ENCODE measurements at regions not wholly inside any gene's neighbourhood (a gene's known extent, or its start where the extent isn't known, plus 50 kb on each side); places are given as distances from the start of the nearest gene placed in this dataset.
A peak's percentile ranks its signal among the peaks of the same experiment; 100 is the strongest.

DNA sequence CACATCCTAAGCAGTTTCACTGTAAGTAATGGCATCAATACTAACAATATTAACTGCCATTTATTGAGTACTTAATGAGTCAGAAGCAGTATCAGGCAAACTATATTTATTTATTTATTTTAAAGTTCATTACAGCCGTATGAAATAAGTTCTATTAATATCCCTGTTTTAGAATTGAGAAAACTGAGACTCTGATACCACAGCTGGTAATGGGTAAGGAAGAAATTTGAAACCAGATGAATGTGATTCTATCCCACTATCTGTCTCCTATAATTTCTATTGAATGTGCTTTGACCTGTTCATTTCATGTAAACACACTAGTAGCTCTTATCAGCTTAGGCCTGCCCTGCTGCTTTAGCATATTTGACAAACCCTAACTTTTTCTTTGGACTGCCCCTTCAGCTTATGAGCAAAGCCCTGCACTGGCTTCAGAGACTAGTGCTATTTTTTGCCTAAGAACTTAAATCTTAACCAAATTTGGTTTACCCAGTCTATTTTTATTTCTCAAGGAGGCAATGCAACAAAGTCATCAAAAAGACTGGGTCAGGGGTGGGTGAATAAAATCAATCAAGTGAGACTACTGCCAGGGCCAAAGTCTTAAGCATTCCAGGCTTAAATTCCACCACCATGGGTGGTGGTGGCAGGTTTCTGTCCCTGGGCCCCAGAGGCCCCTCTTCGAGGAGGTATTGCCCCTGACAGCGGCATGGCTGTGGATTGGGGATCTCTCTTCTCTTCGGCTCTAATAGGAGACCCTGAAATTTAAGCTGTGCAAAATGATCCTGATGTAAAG, 143.4 kb downstream of the DLEU7 start:
- no peak for ATAC-seq (replicated peaks; ENCODE audit: extremely low read depth, poor library complexity, severe bottlenecking)
- H3K4me3 Mint-ChIP-seq, result no peak overlapping the region
- H3K27me3 Mint-ChIP-seq, result no peaks in the 10 kb centered on the region
- H3K27ac Mint-ChIP-seq (ENCODE audit: low read depth), result no peak overlapping the region
- H3K9me3 Mint-ChIP-seq, result no peaks in the 10 kb centered on the region
- peaks cover 2% of the 10 kb centered on the region for H3K36me3 Mint-ChIP-seq (ENCODE audit: insufficient read depth)
- DNase-seq (ENCODE audit: low spot score in 2 of 2), result no peak
- no peaks in the 10 kb centered on the region for H3K4me1 Mint-ChIP-seq

DNA sequence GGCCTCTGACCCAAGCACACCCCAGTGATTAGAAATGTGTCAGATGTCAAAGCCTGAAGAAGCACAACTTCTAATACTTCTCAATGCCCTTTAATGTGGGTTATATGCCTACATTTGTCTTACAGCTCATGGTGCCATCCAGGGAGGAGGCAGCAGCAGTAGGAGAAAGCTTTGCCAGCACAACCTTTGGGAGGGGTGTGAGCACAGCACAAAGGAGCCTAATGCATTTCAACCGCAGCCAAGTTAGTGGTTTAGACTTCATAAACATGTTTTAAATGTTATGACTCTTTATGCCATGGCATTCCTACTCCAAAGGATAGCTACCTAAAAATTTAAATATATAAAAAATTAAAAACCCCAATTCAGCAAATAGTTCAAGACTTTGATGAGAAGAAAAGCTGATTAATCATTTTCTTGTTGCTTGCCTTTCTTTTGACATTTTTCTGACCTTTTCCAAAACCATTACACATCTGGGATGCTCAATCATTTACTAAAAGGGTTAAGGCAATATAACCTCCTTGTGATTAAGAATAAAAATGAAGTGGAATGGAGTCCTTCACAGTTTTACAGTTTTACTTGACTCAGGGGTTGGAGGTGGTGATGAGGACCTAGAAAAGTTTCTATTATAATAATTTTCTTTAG, 142.7 kb downstream of the DLEU7 start:
- no peak for ATAC-seq (replicated peaks; ENCODE audit: extremely low read depth, poor library complexity, severe bottlenecking)
- H3K36me3 Mint-ChIP-seq (ENCODE audit: insufficient read depth), result peaks cover 2% of the 10 kb centered on the region
- H3K9me3 Mint-ChIP-seq, result no peaks in the 10 kb centered on the region
- no peak overlapping the region for H3K27ac Mint-ChIP-seq (ENCODE audit: low read depth)
- no peaks in the 10 kb centered on the region for H3K27me3 Mint-ChIP-seq
- DNase-seq (ENCODE audit: low spot score in 2 of 2), result no peak
- no peaks in the 10 kb centered on the region for H3K4me1 Mint-ChIP-seq
- no peak overlapping the region for H3K4me3 Mint-ChIP-seq

GRCh38 chr13:50701469-50701868, 142.0 kb downstream of the DLEU7 start:
- Mint-ChIP-seq H3K4me3 (no peak overlapping the region), H3K27ac (ENCODE audit: low read depth) (no peak overlapping the region), H3K4me1 (no peaks in the 10 kb centered on the region), H3K9me3 (no peaks in the 10 kb centered on the region), H3K36me3 (ENCODE audit: insufficient read depth) (no peaks in the 10 kb centered on the region), H3K27me3 (no peaks in the 10 kb centered on the region)
- ATAC-seq (replicated peaks; ENCODE audit: extremely low read depth, poor library complexity, severe bottlenecking) (no peak), DNase-seq (ENCODE audit: low spot score in 2 of 2) (no peak)

DNA sequence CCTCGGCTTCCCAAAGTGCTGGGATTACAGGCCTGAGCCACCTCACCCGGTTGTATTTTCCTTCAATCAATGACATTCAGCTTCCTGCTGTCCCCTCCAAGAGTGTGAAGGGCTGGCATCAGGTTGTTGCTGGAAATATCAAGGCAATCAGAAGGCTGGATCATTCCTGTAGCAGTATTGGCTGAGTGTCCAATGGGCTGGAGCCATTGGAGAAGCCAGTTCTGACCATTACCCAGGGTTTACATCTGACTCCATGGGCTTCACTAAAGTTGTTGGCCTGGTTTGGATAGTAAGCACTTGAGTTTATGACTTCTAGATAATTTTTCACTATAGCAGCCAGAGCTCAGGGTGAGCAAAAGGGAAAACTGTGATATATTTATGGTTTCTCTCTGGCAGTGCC, 137.0 kb downstream of the DLEU7 start:
- Mint-ChIP-seq H3K27me3 (no peaks in the 10 kb centered on the region), H3K9me3 (no peaks in the 10 kb centered on the region), H3K4me3 (no peak overlapping the region), H3K4me1 (no peaks in the 10 kb centered on the region), H3K27ac (ENCODE audit: low read depth) (no peak overlapping the region), H3K36me3 (ENCODE audit: insufficient read depth) (no peaks in the 10 kb centered on the region)
- no peak for ATAC-seq (replicated peaks; ENCODE audit: extremely low read depth, poor library complexity, severe bottlenecking)
- no peak for DNase-seq (ENCODE audit: low spot score in 2 of 2)

- peaks cover 2% of the 10 kb centered on the region for H3K4me1 Mint-ChIP-seq
- no peak for ATAC-seq (replicated peaks; ENCODE audit: extremely low read depth, poor library complexity, severe bottlenecking)
- no peaks in the 10 kb centered on the region for H3K9me3 Mint-ChIP-seq
- H3K36me3 Mint-ChIP-seq (ENCODE audit: insufficient read depth), result no peaks in the 10 kb centered on the region
- H3K4me3 Mint-ChIP-seq, result no peak overlapping the region
- no peak overlapping the region for H3K27ac Mint-ChIP-seq (ENCODE audit: low read depth)
- H3K27me3 Mint-ChIP-seq, result no peaks in the 10 kb centered on the region
- DNase-seq (ENCODE audit: low spot score in 2 of 2), result no peak
These were observed 135.9 kb downstream of the DLEU7 start for GRCh38 chr13:50707628-50708027.

GRCh38 chr13:50708461-50708860, 135.0 kb downstream of the DLEU7 start:
- no peaks in the 10 kb centered on the region for H3K9me3 Mint-ChIP-seq
- peaks cover 10% of the 10 kb centered on the region for H3K4me1 Mint-ChIP-seq
- H3K27ac Mint-ChIP-seq (ENCODE audit: low read depth), result no peak overlapping the region
- DNase-seq (ENCODE audit: low spot score in 2 of 2) (no peak), ATAC-seq (replicated peaks; ENCODE audit: extremely low read depth, poor library complexity, severe bottlenecking) (no peak)
- no peaks in the 10 kb centered on the region for H3K27me3 Mint-ChIP-seq
- H3K36me3 Mint-ChIP-seq (ENCODE audit: insufficient read depth), result no peaks in the 10 kb centered on the region
- no peak overlapping the region for H3K4me3 Mint-ChIP-seq

DNA sequence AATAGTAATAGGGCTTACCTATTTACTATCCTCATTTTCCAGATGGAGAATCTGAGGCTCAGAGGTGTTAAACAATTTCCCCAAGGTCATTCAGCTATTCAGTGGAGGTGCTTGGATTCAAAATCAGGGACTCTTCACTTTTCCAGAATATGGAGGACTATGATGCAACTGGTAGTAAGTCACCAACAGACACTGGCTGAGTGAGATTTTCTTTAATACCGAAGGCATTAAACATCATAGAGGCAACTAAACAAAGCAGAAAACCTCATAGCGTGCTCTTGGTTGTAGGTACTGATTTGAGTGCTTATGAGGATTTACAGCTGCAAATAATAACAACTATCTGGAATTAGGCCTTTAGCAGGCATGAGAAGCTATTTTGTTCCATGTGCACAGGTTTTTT, 134.4 kb downstream of the DLEU7 start:
- ATAC-seq (replicated peaks; ENCODE audit: extremely low read depth, poor library complexity, severe bottlenecking) (no peak), DNase-seq (ENCODE audit: low spot score in 2 of 2) (no peak)
- H3K4me1 Mint-ChIP-seq, result peaks cover 16% of the 10 kb centered on the region
- no peak overlapping the region for H3K4me3 Mint-ChIP-seq
- H3K27ac Mint-ChIP-seq (ENCODE audit: low read depth), result no peak overlapping the region
- H3K36me3 Mint-ChIP-seq (ENCODE audit: insufficient read depth), result no peaks in the 10 kb centered on the region
- no peaks in the 10 kb centered on the region for H3K9me3 Mint-ChIP-seq
- H3K27me3 Mint-ChIP-seq, result no peaks in the 10 kb centered on the region

DNA sequence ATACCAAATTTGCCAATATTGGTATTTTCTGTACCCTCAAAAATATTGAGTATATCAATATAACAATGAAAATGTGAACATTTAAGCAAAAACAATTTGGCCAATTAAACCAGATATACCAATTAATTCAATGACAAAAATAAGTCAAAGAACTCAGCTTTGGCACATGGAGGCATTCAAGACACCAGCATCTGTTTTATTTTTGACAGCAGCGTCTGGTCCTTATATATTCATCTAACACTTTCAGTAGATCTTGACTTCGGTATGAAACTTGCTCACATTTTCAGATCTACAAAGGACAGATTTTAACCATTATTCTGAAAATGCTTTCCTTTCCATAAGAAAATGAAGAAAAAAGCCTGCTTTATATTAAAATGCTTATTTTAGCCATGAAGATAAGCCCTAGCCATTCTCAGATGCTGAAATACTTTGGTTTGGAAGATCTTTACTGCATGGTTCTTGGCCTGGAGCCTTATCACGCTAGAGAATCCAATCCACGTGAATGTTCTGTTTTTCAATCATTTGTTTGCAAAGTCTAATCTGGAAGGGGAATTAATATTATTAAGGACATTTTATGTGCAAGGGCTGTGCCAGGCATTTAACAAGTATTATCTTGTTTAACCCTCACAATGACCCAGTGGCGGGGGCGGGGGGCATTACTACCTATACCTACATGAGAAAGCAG, 132.2 kb downstream of the DLEU7 start:
- no peak overlapping the region for H3K27ac Mint-ChIP-seq (ENCODE audit: low read depth)
- no peak overlapping the region for H3K4me3 Mint-ChIP-seq
- peaks cover 28% of the 10 kb centered on the region for H3K4me1 Mint-ChIP-seq
- no peaks in the 10 kb centered on the region for H3K36me3 Mint-ChIP-seq (ENCODE audit: insufficient read depth)
- no peak for DNase-seq (ENCODE audit: low spot score in 2 of 2)
- H3K27me3 Mint-ChIP-seq, result no peaks in the 10 kb centered on the region
- H3K9me3 Mint-ChIP-seq, result no peaks in the 10 kb centered on the region
- no peak for ATAC-seq (replicated peaks; ENCODE audit: extremely low read depth, poor library complexity, severe bottlenecking)

DNA sequence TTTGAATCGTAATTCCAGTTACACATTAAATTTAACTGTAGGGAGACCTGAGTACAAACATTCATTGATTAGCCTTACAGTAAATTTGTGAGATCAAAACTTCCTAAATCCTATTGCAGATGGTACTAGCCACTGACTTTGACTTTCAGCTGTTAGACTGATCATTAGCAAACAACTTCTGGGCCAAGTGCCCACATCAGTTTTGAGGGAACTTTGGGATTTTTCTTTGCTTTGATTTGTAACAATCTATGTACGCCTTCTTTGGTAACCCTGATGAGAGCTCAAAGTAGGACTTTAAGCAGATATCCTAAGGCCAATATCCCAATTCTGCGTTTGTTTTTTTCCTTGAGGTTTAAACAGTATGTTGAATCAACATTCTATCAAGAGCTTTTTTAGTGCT, 131.5 kb downstream of the DLEU7 start:
- Mint-ChIP-seq H3K27me3 (no peaks in the 10 kb centered on the region), H3K4me1 (peaks cover 28% of the 10 kb centered on the region), H3K27ac (ENCODE audit: low read depth) (no peak overlapping the region), H3K36me3 (ENCODE audit: insufficient read depth) (no peaks in the 10 kb centered on the region), H3K4me3 (no peak overlapping the region), H3K9me3 (no peaks in the 10 kb centered on the region)
- ATAC-seq (replicated peaks; ENCODE audit: extremely low read depth, poor library complexity, severe bottlenecking) (no peak), DNase-seq (ENCODE audit: low spot score in 2 of 2) (no peak)

DNA sequence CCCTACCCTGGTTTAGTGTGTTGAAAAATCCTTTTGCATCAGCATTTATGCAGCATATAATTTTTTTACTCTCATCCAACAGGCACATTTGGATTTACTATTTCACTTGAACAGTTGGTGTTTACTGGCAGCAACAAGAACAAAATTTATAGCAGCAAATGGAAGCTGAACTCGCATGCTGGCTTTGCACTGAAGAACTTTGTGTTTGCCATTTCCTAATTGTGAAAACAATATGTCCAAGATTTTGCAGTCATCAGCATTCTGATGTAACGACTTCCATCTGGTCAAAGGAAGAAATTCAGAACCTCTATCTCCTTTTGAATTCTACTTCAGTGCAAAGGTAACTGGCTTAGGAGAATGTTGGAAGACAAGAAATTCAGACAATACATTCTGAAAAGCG, 131.0 kb downstream of the DLEU7 start:
- no peak for DNase-seq (ENCODE audit: low spot score in 2 of 2)
- no peaks in the 10 kb centered on the region for H3K9me3 Mint-ChIP-seq
- H3K36me3 Mint-ChIP-seq (ENCODE audit: insufficient read depth), result peaks cover 2% of the 10 kb centered on the region
- H3K27me3 Mint-ChIP-seq, result no peaks in the 10 kb centered on the region
- peaks cover 28% of the 10 kb centered on the region for H3K4me1 Mint-ChIP-seq
- no peak overlapping the region for H3K4me3 Mint-ChIP-seq
- ATAC-seq (replicated peaks; ENCODE audit: extremely low read depth, poor library complexity, severe bottlenecking), result no peak
- H3K27ac Mint-ChIP-seq (ENCODE audit: low read depth), result no peak overlapping the region

DNA sequence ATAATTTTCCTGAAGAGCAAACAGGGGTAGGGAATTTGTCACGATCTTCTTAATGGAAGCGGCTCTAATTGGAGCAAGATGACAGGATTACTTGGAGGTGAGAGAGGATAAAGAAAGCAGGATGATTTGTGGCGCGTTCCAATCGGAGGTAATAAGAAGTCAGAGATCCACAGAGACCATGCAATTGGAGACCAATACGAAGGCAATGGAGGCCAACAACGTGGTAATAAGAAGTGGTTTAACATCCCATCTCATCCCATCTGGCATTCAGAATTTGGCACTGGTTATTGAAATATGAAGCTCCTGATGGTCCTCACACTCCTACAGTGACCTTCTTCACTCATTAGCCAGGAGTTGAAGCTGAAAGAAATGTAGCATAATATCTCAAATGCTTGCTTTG, 130.6 kb downstream of the DLEU7 start:
- Mint-ChIP-seq H3K4me1 (peaks cover 28% of the 10 kb centered on the region), H3K9me3 (no peaks in the 10 kb centered on the region), H3K36me3 (ENCODE audit: insufficient read depth) (peaks cover 2% of the 10 kb centered on the region), H3K27ac (ENCODE audit: low read depth) (no peak overlapping the region), H3K4me3 (no peak overlapping the region), H3K27me3 (no peaks in the 10 kb centered on the region)
- ATAC-seq (replicated peaks; ENCODE audit: extremely low read depth, poor library complexity, severe bottlenecking) (no peak), DNase-seq (ENCODE audit: low spot score in 2 of 2) (no peak)

DNA sequence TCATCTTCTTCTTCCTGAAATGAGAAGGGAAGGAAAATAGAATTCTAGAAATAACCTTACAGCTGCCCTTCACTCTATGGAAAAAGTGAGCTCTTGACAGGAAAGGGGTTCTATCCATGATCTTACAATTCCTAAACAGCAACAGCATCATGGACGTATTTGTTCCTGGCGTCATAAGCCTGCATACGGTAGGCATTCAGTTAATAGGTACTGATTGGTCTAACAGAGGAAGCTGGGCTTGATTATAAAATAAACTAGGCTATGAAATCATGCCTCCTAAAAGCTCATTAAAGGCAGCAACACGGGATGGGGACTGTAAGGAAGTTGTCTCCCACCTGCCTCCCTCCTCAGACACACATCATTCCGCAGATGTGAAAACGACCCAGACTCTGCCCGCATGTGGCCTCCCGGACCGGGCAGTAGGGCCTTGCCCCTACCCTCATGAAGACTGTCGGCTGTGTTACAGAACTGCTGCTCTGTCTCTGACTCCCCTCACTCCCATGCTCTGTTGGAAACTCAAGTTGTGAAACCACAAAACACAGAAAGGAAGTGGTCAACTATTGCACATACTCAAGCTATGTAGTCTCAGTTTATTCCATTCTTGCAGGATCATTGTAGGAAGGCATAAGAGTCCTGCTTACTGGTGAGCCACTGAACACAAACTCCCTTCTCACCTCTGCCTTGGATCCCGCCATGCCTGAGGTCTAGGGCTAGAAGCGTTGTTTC, 129.8 kb downstream of the DLEU7 start:
- no peaks in the 10 kb centered on the region for H3K27me3 Mint-ChIP-seq
- peaks cover 2% of the 10 kb centered on the region for H3K36me3 Mint-ChIP-seq (ENCODE audit: insufficient read depth)
- ATAC-seq (replicated peaks; ENCODE audit: extremely low read depth, poor library complexity, severe bottlenecking) (peak; percentile 93), DNase-seq (ENCODE audit: low spot score in 2 of 2) (peak in 1 of 2 donors; percentile 12)
- peak overlapping the region; percentile 5 for H3K27ac Mint-ChIP-seq (ENCODE audit: low read depth)
- H3K4me3 Mint-ChIP-seq, result peak overlapping the region; percentile 66
- H3K4me1 Mint-ChIP-seq, result peaks cover 28% of the 10 kb centered on the region
- H3K9me3 Mint-ChIP-seq, result no peaks in the 10 kb centered on the region

Data from central memory CD8-positive, alpha-beta T cell (primary cell).